ENCODE measurements at regions not wholly inside any gene's neighbourhood (a gene's known extent, or its start where the extent isn't known, plus 50 kb on each side); places are given as distances from the start of the nearest gene placed in this dataset.

DNA sequence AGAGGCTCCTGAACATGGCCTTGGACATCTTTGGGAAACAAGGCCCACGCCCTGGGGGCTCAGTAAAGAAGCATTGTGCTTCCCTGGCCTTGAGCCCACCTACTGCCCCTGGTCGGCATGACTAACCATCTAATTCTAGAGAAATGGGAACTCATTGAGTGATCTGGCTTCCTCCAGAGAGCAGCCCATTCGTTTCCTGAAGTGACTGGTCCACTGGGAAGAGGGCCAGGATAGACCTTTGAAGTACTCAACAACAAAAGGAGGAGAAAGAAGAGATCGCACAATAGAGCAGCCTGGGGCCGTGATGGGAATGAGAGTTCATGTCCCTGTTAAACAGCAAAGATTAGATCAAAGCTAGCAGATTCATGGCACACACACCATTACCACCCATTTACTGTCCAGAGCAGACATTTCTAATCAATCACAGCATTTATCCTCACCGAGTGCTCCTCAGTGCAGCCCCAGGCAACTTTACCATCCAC is 514.4 kb upstream of the PROK2 start:
- Histone ChIP-seq H3K79me2 (ENCODE audit: insufficient read depth) (no peaks in the 10 kb centered on the region), H3K9me2 (no peaks in the 10 kb centered on the region), H3K27me3 (ENCODE audit: insufficient read depth) (no peaks in the 10 kb centered on the region; the same call in 1 of the 2 replicates), H3K4me3 (ENCODE audit: low read depth in 2 of 2, low read length in 1 of 2) (no peak overlapping the region), H3K9me3 (no peaks in the 10 kb centered on the region), H3K4me1 (ENCODE audit: control insufficient read depth in 1 of 2, insufficient read depth in 2 of 2, low read depth in 1 of 2, low read length in 1 of 2) (peaks cover 0 to 60% of the 10 kb centered on the region in 2 experiments; a peak in 2 of 4 replicates), H2AFZ (ENCODE audit: low read depth) (no peak overlapping the region), H3F3A (replicated peaks; ENCODE audit: insufficient read depth) (no peaks in the 10 kb centered on the region), H3K27ac (ENCODE audit: low read depth in 2 of 2, low read length in 1 of 2) (peak overlapping the region in 1 of 2 experiments; percentile 78; a peak in 2 of 4 replicates), H3K36me3 (replicated peaks in 1 of 2; ENCODE audit: control insufficient read depth in 1 of 2, insufficient read depth in 2 of 2, low read length in 1 of 2) (no peaks in the 10 kb centered on the region), H3K9ac (no peak overlapping the region), H4K20me1 (ENCODE audit: insufficient read depth) (no peaks in the 10 kb centered on the region), H3K4me2 (no peak overlapping the region)
- ChIA-PET POLR2A (no interaction called here), CTCF (interaction anchor here (1.0 to 2.2 kb wide), 5 partner anchors 9 to 523 kb away, joined by 3 to 8 read pairs (median 5); no protein-coding TSS in a partner anchor)
- WGBS (ENCODE audit: low lambda C conversion rate): 28% methylated on average over 6 of the region's 6 CpGs
- TF ChIP-seq RFX5 (IDR thresholded peaks at IDR 0.05; ENCODE audit: low read length) (peak; percentile 34; the same call in 1 of the 2 replicates), SMC3 (IDR thresholded peaks at IDR 0.05; ENCODE audit: low read depth, low read length) (peak; percentile 16; the same call in 1 of the 2 replicates), MXI1 (IDR thresholded peaks at IDR 0.05; ENCODE audit: low read depth, low read length) (no peak), FOXJ3 (CRISPR knock-in tag; IDR thresholded peaks at IDR 0.05) (peak; percentile 44; the same call in 1 of the 2 replicates), EP300 (IDR thresholded peaks at IDR 0.05; ENCODE audit: borderline replicate concordance in 1 of 2, low read depth in 1 of 2, low read length in 1 of 2) (peak in 1 of 2 experiments; percentile 91; a peak in 2 of 4 replicates), RAD21 (IDR thresholded peaks at IDR 0.05; ENCODE audit: low read length) (peak; percentile 27), CHD2 (IDR thresholded peaks at IDR 0.05; ENCODE audit: low read length, partially characterized antibody) (peak; percentile 55), POLR2AphosphoS5 (IDR thresholded peaks at IDR 0.05; ENCODE audit: low read depth, low read length) (no peak), FOSL2 (IDR thresholded peaks at IDR 0.05; ENCODE audit: borderline replicate concordance, low read depth) (no peak), RCOR1 (IDR thresholded peaks at IDR 0.05; ENCODE audit: low read length) (peak; percentile 80), GATA2 (CRISPR knock-in tag; IDR thresholded peaks at IDR 0.05) (peak; percentile 73), MEF2A (IDR thresholded peaks at IDR 0.05; ENCODE audit: borderline replicate concordance, low read depth) (no peak), TCF12 (IDR thresholded peaks at IDR 0.05) (no peak), TAF1 (IDR thresholded peaks at IDR 0.05; ENCODE audit: borderline replicate concordance, low read depth, low read length) (no peak)
- TF ChIP-seq, protein P1, sequence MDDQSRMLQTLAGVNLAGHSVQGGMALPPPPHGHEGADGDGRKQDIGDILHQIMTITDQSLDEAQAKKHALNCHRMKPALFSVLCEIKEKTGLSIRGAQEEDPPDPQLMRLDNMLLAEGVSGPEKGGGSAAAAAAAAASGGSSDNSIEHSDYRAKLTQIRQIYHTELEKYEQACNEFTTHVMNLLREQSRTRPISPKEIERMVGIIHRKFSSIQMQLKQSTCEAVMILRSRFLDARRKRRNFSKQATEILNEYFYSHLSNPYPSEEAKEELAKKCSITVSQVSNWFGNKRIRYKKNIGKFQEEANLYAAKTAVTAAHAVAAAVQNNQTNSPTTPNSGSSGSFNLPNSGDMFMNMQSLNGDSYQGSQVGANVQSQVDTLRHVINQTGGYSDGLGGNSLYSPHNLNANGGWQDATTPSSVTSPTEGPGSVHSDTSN (IDR thresholded peaks at IDR 0.05): no peak
- TF ChIP-seq, protein P2, sequence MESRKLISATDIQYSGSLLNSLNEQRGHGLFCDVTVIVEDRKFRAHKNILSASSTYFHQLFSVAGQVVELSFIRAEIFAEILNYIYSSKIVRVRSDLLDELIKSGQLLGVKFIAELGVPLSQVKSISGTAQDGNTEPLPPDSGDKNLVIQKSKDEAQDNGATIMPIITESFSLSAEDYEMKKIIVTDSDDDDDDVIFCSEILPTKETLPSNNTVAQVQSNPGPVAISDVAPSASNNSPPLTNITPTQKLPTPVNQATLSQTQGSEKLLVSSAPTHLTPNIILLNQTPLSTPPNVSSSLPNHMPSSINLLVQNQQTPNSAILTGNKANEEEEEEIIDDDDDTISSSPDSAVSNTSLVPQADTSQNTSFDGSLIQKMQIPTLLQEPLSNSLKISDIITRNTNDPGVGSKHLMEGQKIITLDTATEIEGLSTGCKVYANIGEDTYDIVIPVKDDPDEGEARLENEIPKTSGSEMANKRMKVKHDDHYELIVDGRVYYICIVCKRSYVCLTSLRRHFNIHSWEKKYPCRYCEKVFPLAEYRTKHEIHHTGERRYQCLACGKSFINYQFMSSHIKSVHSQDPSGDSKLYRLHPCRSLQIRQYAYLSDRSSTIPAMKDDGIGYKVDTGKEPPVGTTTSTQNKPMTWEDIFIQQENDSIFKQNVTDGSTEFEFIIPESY (IDR thresholded peaks at IDR 0.05; ENCODE audit: borderline replicate concordance, low read depth): no peak
- TF ChIP-seq, protein P3, sequence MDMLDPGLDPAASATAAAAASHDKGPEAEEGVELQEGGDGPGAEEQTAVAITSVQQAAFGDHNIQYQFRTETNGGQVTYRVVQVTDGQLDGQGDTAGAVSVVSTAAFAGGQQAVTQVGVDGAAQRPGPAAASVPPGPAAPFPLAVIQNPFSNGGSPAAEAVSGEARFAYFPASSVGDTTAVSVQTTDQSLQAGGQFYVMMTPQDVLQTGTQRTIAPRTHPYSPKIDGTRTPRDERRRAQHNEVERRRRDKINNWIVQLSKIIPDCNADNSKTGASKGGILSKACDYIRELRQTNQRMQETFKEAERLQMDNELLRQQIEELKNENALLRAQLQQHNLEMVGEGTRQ (IDR thresholded peaks at IDR 0.05; ENCODE audit: borderline replicate concordance, low read depth, low read length): no peak
- peak; percentile 65 for DNase-seq
